Suppressor macrophage (primary cell): ENCODE measurements at regions not wholly inside any gene's neighbourhood (a gene's known extent, or its start where the extent isn't known, plus 50 kb on each side); places are given as distances from the start of the nearest gene placed in this dataset.

ENCODE experiments used
- DNase-seq, 4 experiments: peaks; one replicate each; pipeline ENCODE4 v3.0.0-alpha.2; 2020 to 2022

- DNase-seq = no peak
Observed at GRCh38 chr11:110827276-110827675, 115.0 kb upstream of the ARHGAP20 start.

GRCh38 chr11:110824912-110825620 is 112.8 kb upstream of the ARHGAP20 start:
- peak in 1 of 4 experiments; percentile 16 for DNase-seq

- DNase-seq = no peak
Observed at GRCh38 chr11:110818032-110818687, 105.9 kb upstream of the ARHGAP20 start.

- peak in 2 of 4 experiments; percentile 41 to 42 for DNase-seq
Observed at GRCh38 chr11:110812086-110812733, 100.0 kb upstream of the ARHGAP20 start.

GRCh38 chr11:110809417-110810199 is 97.4 kb upstream of the ARHGAP20 start:
- no peak for DNase-seq

- peak; percentile 24 to 58 (median 50) for DNase-seq
Observed at GRCh38 chr11:110808248-110808647, 96.0 kb upstream of the ARHGAP20 start.

- DNase-seq = no peak
Observed at GRCh38 chr11:110807801-110808200, 95.6 kb upstream of the ARHGAP20 start.

GRCh38 chr11:110805756-110806155 is 93.5 kb upstream of the ARHGAP20 start:
- DNase-seq = no peak

GRCh38 chr11:110802162-110802561 is 89.9 kb upstream of the ARHGAP20 start:
- no peak for DNase-seq

- peak; percentile 76 to 89 (median 86) for DNase-seq
Observed at GRCh38 chr11:110801328-110801727, 89.1 kb upstream of the ARHGAP20 start.

GRCh38 chr11:110798201-110798900 is 86.1 kb upstream of the ARHGAP20 start:
- DNase-seq = peak; percentile 45 to 80 (median 72)

- DNase-seq = peak; percentile 89 to 97 (median 93)
Observed at GRCh38 chr11:110797453-110797852, 85.2 kb upstream of the ARHGAP20 start.

GRCh38 chr11:110795112-110795624 is 82.9 kb upstream of the ARHGAP20 start:
- DNase-seq = no peak

- no peak for DNase-seq
Observed at GRCh38 chr11:110793556-110793955, 81.3 kb upstream of the ARHGAP20 start.

GRCh38 chr11:110791621-110792020 is 79.4 kb upstream of the ARHGAP20 start:
- DNase-seq = no peak

- no peak for DNase-seq
Observed at GRCh38 chr11:110787680-110788079, 75.4 kb upstream of the ARHGAP20 start.

- DNase-seq = no peak
Observed at GRCh38 chr11:110786226-110786902, 74.1 kb upstream of the ARHGAP20 start.

- DNase-seq = no peak
Observed at GRCh38 chr11:110785398-110785797, 73.2 kb upstream of the ARHGAP20 start.

- no peak for DNase-seq
Observed at GRCh38 chr11:110782616-110783015, 70.4 kb upstream of the ARHGAP20 start.

GRCh38 chr11:110779108-110779507 is 66.9 kb upstream of the ARHGAP20 start:
- DNase-seq = no peak

- DNase-seq = peak in 3 of 4 experiments; percentile 41 to 56 (median 41)
Observed at GRCh38 chr11:110778343-110778742, 66.1 kb upstream of the ARHGAP20 start.
